ENCODE measurements at regions not wholly inside any gene's neighbourhood (a gene's known extent, or its start where the extent isn't known, plus 50 kb on each side); places are given as distances from the start of the nearest gene placed in this dataset.
"Not testable (repeated sequence)": the region's sequence is repeated elsewhere in the genome, so short reads cannot be mapped to it uniquely, and the experiment has no call there.

- in situ Hi-C loops (cut with MboI; ENCODE audit: low sequenced_read_pairs); intact Hi-C loops (cut with micrococcal nuclease); H3K4ac ChIP-seq (ENCODE audit: low read depth, low read length); H3K4me1 ChIP-seq (ENCODE audit: control insufficient read depth, insufficient read depth, low read length); CTCF ChIA-PET; H4K20me1 ChIP-seq (ENCODE audit: insufficient read depth, low read length); H3K9me3 ChIP-seq (ENCODE audit: control insufficient read depth, insufficient read depth, low read length); H4K5ac ChIP-seq (ENCODE audit: low read depth, low read length); DNase-seq; H4K8ac ChIP-seq (ENCODE audit: low read depth in 2 of 2, low read length in 2 of 2); H3K14ac ChIP-seq (replicated peaks; ENCODE audit: low read depth, low read length); H3K18ac ChIP-seq (ENCODE audit: low read depth, low read length); POLR2A ChIA-PET (ENCODE audit: unreplicated experiment); H4K91ac ChIP-seq (ENCODE audit: insufficient read depth, low read depth, low read length); ATAC-seq (ENCODE audit: low read depth); H2AK9ac ChIP-seq (replicated peaks; ENCODE audit: low read depth, low read length, poor library complexity); H3K9me1 ChIP-seq (ENCODE audit: insufficient read depth, low read length); H2BK20ac ChIP-seq (ENCODE audit: low read depth, low read length); BruUV-seq (replicated peaks); H3K4me3 ChIP-seq (ENCODE audit: insufficient read depth, low read depth, low read length); H2BK120ac ChIP-seq (ENCODE audit: low read depth, low read length); H2AFZ ChIP-seq (replicated peaks; ENCODE audit: low read length, poor library complexity); H2AK5ac ChIP-seq (ENCODE audit: low read depth, low read length); dilution Hi-C loops (cut with HindIII; ENCODE audit: low sequenced_read_pairs, unreplicated experiment); H3K56ac ChIP-seq (ENCODE audit: extremely low read depth, insufficient read depth, low read length); H3K36me3 ChIP-seq (ENCODE audit: control insufficient read depth, insufficient read depth, low read length); H2BK15ac ChIP-seq (ENCODE audit: low read depth, low read length); H3K23ac ChIP-seq (ENCODE audit: low read depth, low read length); H3K9ac ChIP-seq (ENCODE audit: low read depth, low read length); H3K27me3 ChIP-seq (ENCODE audit: control insufficient read depth, insufficient read depth, low read length); H3K4me2 ChIP-seq (ENCODE audit: low read depth, low read length); H3K27ac ChIP-seq (ENCODE audit: insufficient read depth, low read length); H2BK5ac ChIP-seq (ENCODE audit: low read depth, low read length, poor library complexity, severe bottlenecking): not testable (repeated sequence)
- WGBS, 2 experiments (ENCODE audit: extremely low coverage in 2 of 2, insufficient read length in 1 of 2) = no CpG with 5 or more reads among the region's 2 CpGs
- H3K79me1 ChIP-seq (ENCODE audit: low read depth in 1 of 2, low read length in 2 of 2) = peaks cover 3 to 12% of the 10 kb centered on the region in 2 experiments; a peak in 3 of 4 replicates
Observed at GRCh38 chr2:111316881-111317549, 196.3 kb downstream of the BCL2L11 start.

- H2AK5ac ChIP-seq (ENCODE audit: low read depth, low read length); intact Hi-C loops (cut with micrococcal nuclease); H3K36me3 ChIP-seq (ENCODE audit: control insufficient read depth, insufficient read depth, low read length); H3K9me3 ChIP-seq (ENCODE audit: control insufficient read depth, insufficient read depth, low read length); H3K79me1 ChIP-seq (ENCODE audit: low read depth in 1 of 2, low read length in 2 of 2); in situ Hi-C loops (cut with MboI; ENCODE audit: low sequenced_read_pairs); H3K56ac ChIP-seq (ENCODE audit: extremely low read depth, insufficient read depth, low read length); H3K18ac ChIP-seq (ENCODE audit: low read depth, low read length); H4K20me1 ChIP-seq (ENCODE audit: insufficient read depth, low read length); H4K5ac ChIP-seq (ENCODE audit: low read depth, low read length); CTCF ChIA-PET; H3K4me1 ChIP-seq (ENCODE audit: control insufficient read depth, insufficient read depth, low read length); BruUV-seq (replicated peaks); H2BK15ac ChIP-seq (ENCODE audit: low read depth, low read length); H2AK9ac ChIP-seq (replicated peaks; ENCODE audit: low read depth, low read length, poor library complexity); H4K91ac ChIP-seq (ENCODE audit: insufficient read depth, low read depth, low read length); H3K9me1 ChIP-seq (ENCODE audit: insufficient read depth, low read length); dilution Hi-C loops (cut with HindIII; ENCODE audit: low sequenced_read_pairs, unreplicated experiment); DNase-seq; H2BK120ac ChIP-seq (ENCODE audit: low read depth, low read length); H3K27me3 ChIP-seq (ENCODE audit: control insufficient read depth, insufficient read depth, low read length); H2BK5ac ChIP-seq (ENCODE audit: low read depth, low read length, poor library complexity, severe bottlenecking); H3K4ac ChIP-seq (ENCODE audit: low read depth, low read length); H2BK20ac ChIP-seq (ENCODE audit: low read depth, low read length); H3K14ac ChIP-seq (replicated peaks; ENCODE audit: low read depth, low read length); H3K9ac ChIP-seq (ENCODE audit: low read depth, low read length); ATAC-seq (ENCODE audit: low read depth); H3K4me2 ChIP-seq (ENCODE audit: low read depth, low read length); H4K8ac ChIP-seq (ENCODE audit: low read depth in 2 of 2, low read length in 2 of 2); H3K27ac ChIP-seq (ENCODE audit: insufficient read depth, low read length); H2AFZ ChIP-seq (replicated peaks; ENCODE audit: low read length, poor library complexity); H3K23ac ChIP-seq (ENCODE audit: low read depth, low read length); H3K4me3 ChIP-seq (ENCODE audit: insufficient read depth, low read depth, low read length); POLR2A ChIA-PET (ENCODE audit: unreplicated experiment): not testable (repeated sequence)
- WGBS, 2 experiments (ENCODE audit: extremely low coverage in 2 of 2, insufficient read length in 1 of 2) = no CpG with 5 or more reads among the region's 6 CpGs
Observed at GRCh38 chr2:111319552-111319951, 198.8 kb downstream of the BCL2L11 start.
